Small intestine (tissue), 7 donors: ENCODE measurements at regions not wholly inside any gene's neighbourhood (a gene's known extent, or its start where the extent isn't known, plus 50 kb on each side); places are given as distances from the start of the nearest gene placed in this dataset.

Experiments used
- DNase-seq, 2 donors: peaks; one replicate each; pipeline versions ENCODE4 v3.0.0 to v3.0.0-alpha.2; 2013
- FAIRE-seq: peaks from 2 replicates; lab custom pipeline; 2012; peaks lifted over from hg19 to GRCh38; lab: Jason Lieb, UNC
- H3K27ac ChIP-seq, 3 donors: one replicate each; pipeline ENCODE4 v1.5.1; 2013; ENCODE audit warnings: low read length in 2 of 3, mild to moderate bottlenecking in 2 of 3, control low read depth in 1 of 3, inconsistent platforms in 1 of 3, low read depth in 1 of 3, moderate library complexity in 1 of 3
- H3K27me3 ChIP-seq, 3 donors: one replicate each; pipeline ENCODE4 v1.6.1; 2013; ENCODE audit warnings: low read length in 3 of 3, inconsistent platforms in 1 of 3; ENCODE audit not compliant: control insufficient read depth in 3 of 3, insufficient read depth in 3 of 3
- H3K36me3 ChIP-seq, 3 donors: one replicate each; pipeline ENCODE4 v1.6.1; 2013; ENCODE audit warnings: low read length in 3 of 3, inconsistent platforms in 1 of 3, low read depth in 1 of 3, mild to moderate bottlenecking in 1 of 3, moderate library complexity in 1 of 3; ENCODE audit not compliant: control insufficient read depth in 3 of 3, insufficient read depth in 2 of 3
- H3K4me1 ChIP-seq, 3 donors: one replicate each; pipeline ENCODE4 v1.6.1; 2013; ENCODE audit warnings: low read length in 2 of 3, inconsistent platforms in 1 of 3, low read depth in 1 of 3, mild to moderate bottlenecking in 1 of 3, moderate library complexity in 1 of 3; ENCODE audit not compliant: control insufficient read depth in 3 of 3, insufficient read depth in 2 of 3
- H3K4me3 ChIP-seq, 3 donors: one replicate each; pipeline ENCODE4 v1.5.1; 2013; ENCODE audit warnings: low read length in 3 of 3, control low read depth in 1 of 3, inconsistent platforms in 1 of 3, low read depth in 1 of 3, mild to moderate bottlenecking in 1 of 3, moderate library complexity in 1 of 3
- H3K9me3 ChIP-seq, 2 donors: one replicate each; pipeline ENCODE4 v1.6.1; 2013; ENCODE audit warnings: low read depth in 1 of 2, low read length in 1 of 2; ENCODE audit not compliant: control insufficient read depth in 2 of 2, insufficient read depth in 1 of 2
- WGBS, 3 donors: extraction: QIAGEN DNeasy Blood & Tissue Kit; methylation state at CpG; one replicate each; pipeline ENCODE4 v1.1.7; 2013; 5-methylcytosine and 5-hydroxymethylcytosine counted together
- donor health status: healthy with polysubstance abuse.
- donor health status: control.
- donor health status: control.
- donor health status: Bipolar disorder and iron deficiency.
- donor health status: healthy.

DNA sequence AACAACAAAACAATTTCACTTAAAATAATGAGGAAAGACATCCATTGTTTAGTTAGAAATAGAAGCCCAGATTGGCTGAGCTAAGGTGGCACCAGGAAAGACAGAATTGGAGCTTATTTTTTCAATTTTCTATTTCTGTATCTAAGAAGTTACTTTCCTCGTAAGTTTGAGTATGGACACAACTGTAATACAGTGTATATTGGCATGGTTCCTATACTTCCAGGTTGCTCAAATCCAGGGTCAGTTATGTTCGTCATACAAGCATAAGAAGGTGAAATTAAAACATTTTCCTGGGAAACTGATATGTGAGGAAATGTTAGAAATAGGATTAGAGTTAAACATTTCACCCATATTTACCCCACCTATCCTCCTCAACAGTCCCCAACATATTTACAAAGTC lies 170.4 kb upstream of the AGA start:
- FAIRE-seq (no peak), DNase-seq (no peak)
- Histone ChIP-seq H3K36me3 (no peaks in the 10 kb centered on the region), H3K27ac (no peak overlapping the region), H3K27me3 (no peaks in the 10 kb centered on the region), H3K4me1 (no peaks in the 10 kb centered on the region), H3K9me3 (no peaks in the 10 kb centered on the region), H3K4me3 (no peak overlapping the region)
- 48 to 61% (median 53%) methylated on average over 2 of the region's 2 CpGs for WGBS, 3 donors

DNA sequence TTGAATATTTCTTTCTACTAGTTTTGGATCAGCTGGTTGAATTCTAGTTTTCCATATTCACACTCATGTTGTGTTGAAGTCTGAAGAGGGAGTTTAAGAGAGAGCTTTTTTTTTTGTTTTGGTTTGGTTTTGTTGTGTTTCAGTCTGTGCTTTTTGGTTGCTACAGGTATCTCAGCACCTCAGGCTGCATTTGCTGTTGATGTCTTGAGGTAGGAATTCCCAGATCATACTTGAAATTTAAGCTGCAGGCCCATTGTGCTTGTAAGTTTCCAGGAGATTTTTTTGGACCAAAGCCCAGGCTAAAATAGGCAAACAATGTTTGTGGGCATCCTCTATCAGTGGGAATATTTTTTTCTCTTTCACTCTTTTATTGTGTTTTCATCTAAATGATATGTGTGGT lies 190.2 kb upstream of the AGA start:
- no peak for FAIRE-seq
- H3K4me1 ChIP-seq = no peaks in the 10 kb centered on the region

DNA sequence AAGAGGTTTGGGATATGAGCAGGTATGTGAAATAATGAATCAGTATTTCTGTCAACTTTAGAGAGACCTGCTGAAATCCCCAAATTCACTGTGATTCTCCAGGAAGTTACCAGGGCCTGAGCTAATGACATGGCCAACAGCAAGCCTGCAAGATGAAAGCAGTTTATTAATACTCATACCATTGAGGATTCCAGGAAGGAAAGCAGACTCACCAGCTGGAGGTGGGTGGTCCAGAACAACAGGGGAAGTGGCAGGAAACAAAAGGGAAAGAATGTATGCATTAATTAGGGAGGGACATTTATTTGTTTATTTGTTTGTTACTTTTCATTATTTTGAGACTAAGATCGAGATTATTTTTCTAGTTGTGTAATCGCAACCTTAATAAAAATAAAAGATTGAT lies 196.6 kb upstream of the AGA start:
- 36 to 46% (median 37%) methylated on average over 2 of the region's 2 CpGs for WGBS, 3 donors
- H3K36me3 ChIP-seq = no peaks in the 10 kb centered on the region
- FAIRE-seq = no peak

More for the DNA sequence above, 190.2 kb upstream of the AGA start:
- Histone ChIP-seq H3K4me3 (no peak overlapping the region), H3K27me3 (no peaks in the 10 kb centered on the region), H3K27ac (no peak overlapping the region), H3K9me3 (no peaks in the 10 kb centered on the region), H3K36me3 (no peaks in the 10 kb centered on the region)
- DNase-seq = no peak

DNA sequence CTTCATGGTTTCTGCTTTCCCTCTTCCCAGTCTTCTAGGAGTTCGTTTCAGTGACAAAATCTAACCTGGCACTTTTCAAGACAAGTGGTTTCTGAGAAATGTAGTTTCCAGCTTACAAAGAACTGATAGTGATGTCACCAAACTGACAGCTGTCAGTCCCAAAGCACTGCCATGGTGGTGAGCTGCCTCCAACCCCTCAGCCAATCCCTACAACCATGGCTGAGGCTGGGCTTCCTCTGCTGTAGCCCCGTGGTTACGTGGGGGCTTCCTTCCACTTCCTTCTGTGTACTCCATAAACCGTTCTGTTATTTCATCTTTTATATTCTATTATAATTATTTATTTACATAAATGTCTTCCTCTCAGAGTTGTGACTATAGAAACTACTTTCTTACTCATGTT lies 198.6 kb upstream of the AGA start:
- H3K36me3 ChIP-seq = no peaks in the 10 kb centered on the region
- no peaks in the 10 kb centered on the region for H3K4me1 ChIP-seq
- H3K9me3 ChIP-seq = no peaks in the 10 kb centered on the region
- H3K4me3 ChIP-seq = no peak overlapping the region
- H3K27ac ChIP-seq = no peak overlapping the region
- FAIRE-seq (no peak), DNase-seq (no peak)
- WGBS, 3 donors = 61 to 66% (median 61%) methylated on average over 4 of the region's 4 CpGs
- no peaks in the 10 kb centered on the region for H3K27me3 ChIP-seq

More for the DNA sequence above, 196.6 kb upstream of the AGA start:
- Histone ChIP-seq H3K27me3 (no peaks in the 10 kb centered on the region), H3K27ac (no peak overlapping the region), H3K9me3 (no peaks in the 10 kb centered on the region), H3K4me3 (no peak overlapping the region), H3K4me1 (no peaks in the 10 kb centered on the region)
- DNase-seq = no peak

DNA sequence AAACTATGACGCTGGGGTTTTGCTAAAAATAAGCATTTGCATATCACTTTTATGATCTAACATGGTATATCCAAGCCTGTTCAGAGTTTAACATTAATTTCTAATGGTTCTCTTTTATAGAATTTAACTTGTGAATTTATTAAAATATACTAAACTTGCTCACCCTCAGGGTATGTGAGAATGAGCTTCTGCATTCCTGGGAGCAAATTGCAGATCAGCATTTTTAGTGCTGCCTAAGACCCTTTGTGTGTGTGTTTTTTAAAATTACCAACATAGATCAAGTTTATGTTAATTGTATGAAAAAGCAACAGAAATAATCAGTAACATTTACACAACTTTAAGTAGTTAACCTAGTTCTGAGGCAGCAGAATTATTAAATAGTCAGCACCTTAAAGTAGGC lies 218.0 kb upstream of the AGA start:
- H3K4me3 ChIP-seq = no peak overlapping the region
- H3K9me3 ChIP-seq = peaks cover 0 to 18% of the 10 kb centered on the region in 2 donors
- no peaks in the 10 kb centered on the region for H3K36me3 ChIP-seq
- H3K27me3 ChIP-seq = no peaks in the 10 kb centered on the region
- H3K27ac ChIP-seq = no peak overlapping the region
- FAIRE-seq = no peak
- no peak for DNase-seq
- no peaks in the 10 kb centered on the region for H3K4me1 ChIP-seq
- 81 to 88% (median 87%) methylated on average over 1 of the region's 1 CpG for WGBS, 3 donors

- 55 to 80% (median 58%) methylated on average over 5 of the region's 5 CpGs for WGBS, 3 donors
These were observed 225.4 kb upstream of the AGA start for GRCh38 chr4:177667687-177668086.

GRCh38 chr4:177671387-177671786 lies 229.2 kb upstream of the AGA start:
- DNase-seq = no peak
- Histone ChIP-seq H3K9me3 (no peaks in the 10 kb centered on the region), H3K27ac (no peak overlapping the region), H3K36me3 (no peaks in the 10 kb centered on the region), H3K4me1 (no peaks in the 10 kb centered on the region), H3K4me3 (no peak overlapping the region), H3K27me3 (no peaks in the 10 kb centered on the region)
- WGBS, 3 donors = 96 to 98% (median 97%) methylated on average over 3 of the region's 3 CpGs
- FAIRE-seq = no peak

More at GRCh38 chr4:177667687-177668086, 225.4 kb upstream of the AGA start:
- Histone ChIP-seq H3K27me3 (no peaks in the 10 kb centered on the region), H3K9me3 (peaks cover 0 to 7% of the 10 kb centered on the region in 2 donors), H3K4me1 (no peaks in the 10 kb centered on the region), H3K4me3 (no peak overlapping the region), H3K36me3 (no peaks in the 10 kb centered on the region), H3K27ac (no peak overlapping the region)
- FAIRE-seq (no peak), DNase-seq (peak in 1 of 2 donors; percentile 9)

- Histone ChIP-seq H3K27me3 (no peaks in the 10 kb centered on the region), H3K9me3 (no peaks in the 10 kb centered on the region), H3K27ac (no peak overlapping the region), H3K4me1 (no peaks in the 10 kb centered on the region), H3K36me3 (no peaks in the 10 kb centered on the region), H3K4me3 (no peak overlapping the region)
- DNase-seq (no peak), FAIRE-seq (no peak)
- whole genome bisulfite sequencing, 3 donors = 84 to 92% (median 84%) methylated on average over 2 of the region's 2 CpGs
These were observed 229.6 kb upstream of the AGA start for GRCh38 chr4:177671845-177672244.

DNA sequence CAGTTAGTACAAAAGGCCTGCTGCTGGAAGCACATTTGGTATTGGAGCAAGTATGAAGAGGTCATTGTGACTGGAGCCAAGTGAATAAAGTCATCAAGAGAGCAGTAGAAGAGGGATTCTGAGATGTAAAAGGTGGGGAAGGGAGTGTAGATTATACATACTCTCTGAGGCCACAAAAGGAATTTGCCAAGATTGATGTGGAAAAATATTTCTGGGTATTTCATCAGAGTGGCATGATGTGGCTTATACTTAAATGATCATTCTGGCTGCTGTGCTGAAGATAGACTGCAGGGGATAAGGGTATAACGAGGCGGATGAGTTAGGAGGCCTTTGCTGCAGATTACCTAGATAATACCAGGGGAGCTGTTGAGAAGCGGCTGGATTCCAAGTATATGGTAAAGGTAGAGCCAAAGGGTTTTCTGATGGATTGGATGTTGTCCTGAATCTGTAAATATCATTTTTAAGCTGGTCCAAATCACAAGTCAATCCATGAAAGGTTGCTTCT lies 231.8 kb upstream of the AGA start:
- H3K27ac ChIP-seq = no peak overlapping the region
- H3K36me3 ChIP-seq = no peaks in the 10 kb centered on the region
- no peak for FAIRE-seq
- 86 to 93% (median 87%) methylated on average over 3 of the region's 3 CpGs for WGBS, 3 donors
- H3K9me3 ChIP-seq = no peaks in the 10 kb centered on the region
- no peaks in the 10 kb centered on the region for H3K27me3 ChIP-seq
- DNase-seq = no peak
- no peak overlapping the region for H3K4me3 ChIP-seq
- no peaks in the 10 kb centered on the region for H3K4me1 ChIP-seq
